ENCODE measurements at regions not wholly inside any gene's neighbourhood (a gene's known extent, or its start where the extent isn't known, plus 50 kb on each side); places are given as distances from the start of the nearest gene placed in this dataset.

DNA sequence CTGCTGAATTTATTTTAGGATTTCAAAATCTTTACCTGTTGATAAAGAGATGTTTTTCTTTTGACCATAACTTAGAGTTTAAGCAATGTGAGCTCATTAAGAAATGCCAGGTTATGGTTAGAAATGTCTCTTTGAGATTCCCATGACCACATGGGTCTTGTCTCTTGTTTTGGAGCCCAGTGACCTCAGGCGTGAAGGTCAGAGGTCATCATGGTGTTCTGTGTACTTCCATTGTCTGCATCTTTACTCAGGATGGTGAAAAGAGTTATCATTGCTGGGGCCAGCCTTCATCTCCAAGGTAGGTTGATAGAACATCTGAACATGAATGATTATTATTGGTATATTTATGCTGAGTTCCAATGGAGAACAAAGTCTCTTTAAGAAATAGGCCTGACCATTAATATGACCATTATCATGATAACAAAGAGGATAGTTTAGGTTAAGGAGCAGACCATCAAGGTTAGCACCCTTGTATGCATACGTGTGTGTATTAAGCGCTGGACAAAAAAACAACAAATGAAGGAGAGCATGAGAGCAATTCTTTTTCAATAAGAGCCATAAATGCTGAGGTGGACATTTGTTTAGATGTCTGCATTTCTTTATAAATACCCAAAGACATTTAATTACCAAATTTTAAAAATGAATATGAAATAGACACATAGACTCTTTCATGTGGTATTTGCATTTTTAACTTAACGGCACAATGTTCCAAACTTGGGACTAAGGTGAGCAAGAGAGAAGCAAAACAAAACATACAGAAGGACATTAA is 120.6 kb upstream of the PAQR3 start:
- no peak for DNase-seq
- H3K4me3 ChIP-seq, result no peak overlapping the region
- H3K9me3 ChIP-seq (replicated peaks), result 0 out of 2 replicates have a peak, but pooled peaks cover 3% of the 10 kb centered on the region
- H3K4me1 ChIP-seq, result peaks cover 6% of the 10 kb centered on the region
- H3K27ac ChIP-seq, result no peak overlapping the region
- H3K27me3 ChIP-seq, result no peaks in the 10 kb centered on the region
- H3K36me3 ChIP-seq, result no peaks in the 10 kb centered on the region

DNA sequence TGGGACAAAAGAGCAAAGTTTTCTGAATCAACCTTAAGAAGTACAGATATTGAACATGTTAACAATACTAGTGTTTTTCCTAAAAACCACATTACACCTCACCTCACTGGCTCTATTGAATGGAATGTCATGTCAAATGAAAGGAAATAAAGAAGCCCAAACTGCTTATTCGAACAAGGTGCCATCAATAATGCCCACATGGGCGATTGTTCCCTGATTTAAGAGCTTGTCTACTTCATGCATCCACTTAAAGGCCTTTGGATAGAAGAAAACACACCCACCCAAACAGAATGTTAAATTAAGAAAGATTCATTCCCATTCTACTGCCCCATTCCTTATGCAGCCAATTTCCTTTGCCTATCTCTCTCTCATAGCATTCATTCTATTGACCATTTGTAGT is 118.5 kb upstream of the PAQR3 start:
- Histone ChIP-seq H3K4me1 (0 out of 2 replicates have a peak, but pooled peaks cover 4% of the 10 kb centered on the region), H3K27ac (no peak overlapping the region), H3K36me3 (no peaks in the 10 kb centered on the region), H3K27me3 (no peaks in the 10 kb centered on the region), H3K9me3 (replicated peaks) (0 out of 2 replicates have a peak, but pooled peaks cover 3% of the 10 kb centered on the region), H3K4me3 (no peak overlapping the region)
- DNase-seq, result no peak

DNA sequence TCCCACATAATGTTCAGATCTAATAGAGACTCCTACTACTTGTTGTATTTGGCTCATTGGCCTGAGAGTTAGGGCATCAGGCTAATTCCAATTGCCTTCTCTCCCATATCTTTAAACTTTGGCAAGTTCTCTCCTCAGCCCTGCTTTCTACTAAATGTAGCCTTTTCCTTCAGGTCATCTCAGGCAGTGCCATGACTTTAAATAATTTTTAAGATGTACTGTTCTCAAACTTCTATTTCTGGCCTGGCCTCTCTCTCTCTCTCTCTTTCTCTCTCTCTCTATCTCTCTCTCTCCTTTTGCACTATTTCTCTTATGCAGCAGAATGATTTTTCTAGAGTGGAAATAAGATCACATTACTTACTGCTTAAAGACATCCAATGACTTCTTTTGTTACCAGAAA is 114.5 kb upstream of the PAQR3 start:
- no peak for DNase-seq
- Histone ChIP-seq H3K27me3 (no peaks in the 10 kb centered on the region), H3K9me3 (replicated peaks) (no peaks in the 10 kb centered on the region), H3K27ac (no peak overlapping the region), H3K36me3 (no peaks in the 10 kb centered on the region), H3K4me1 (no peaks in the 10 kb centered on the region), H3K4me3 (no peak overlapping the region)

DNA sequence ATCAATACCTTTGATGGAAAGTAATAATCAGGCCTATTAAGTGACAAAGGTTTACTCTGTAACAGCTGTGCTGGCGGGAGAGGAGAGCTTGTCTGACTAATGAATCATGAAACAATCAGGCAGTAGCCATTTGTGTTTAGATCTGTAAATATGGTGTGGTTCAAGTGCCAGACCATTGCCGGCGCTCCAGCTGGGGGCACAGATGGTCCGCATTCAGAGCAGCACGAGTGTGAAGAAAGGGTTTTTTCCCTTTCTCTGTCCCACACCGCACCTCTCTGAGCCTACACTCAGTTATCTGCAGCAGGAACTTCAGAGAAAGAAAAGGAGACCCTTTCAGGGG is 111.3 kb upstream of the PAQR3 start:
- DNase-seq, result peak in 1 of 2 experiments; percentile 17
- Histone ChIP-seq H3K9me3 (replicated peaks) (no peaks in the 10 kb centered on the region), H3K27me3 (no peaks in the 10 kb centered on the region), H3K36me3 (no peaks in the 10 kb centered on the region), H3K27ac (no peak overlapping the region), H3K4me1 (peaks cover 10% of the 10 kb centered on the region), H3K4me3 (no peak overlapping the region)

DNA sequence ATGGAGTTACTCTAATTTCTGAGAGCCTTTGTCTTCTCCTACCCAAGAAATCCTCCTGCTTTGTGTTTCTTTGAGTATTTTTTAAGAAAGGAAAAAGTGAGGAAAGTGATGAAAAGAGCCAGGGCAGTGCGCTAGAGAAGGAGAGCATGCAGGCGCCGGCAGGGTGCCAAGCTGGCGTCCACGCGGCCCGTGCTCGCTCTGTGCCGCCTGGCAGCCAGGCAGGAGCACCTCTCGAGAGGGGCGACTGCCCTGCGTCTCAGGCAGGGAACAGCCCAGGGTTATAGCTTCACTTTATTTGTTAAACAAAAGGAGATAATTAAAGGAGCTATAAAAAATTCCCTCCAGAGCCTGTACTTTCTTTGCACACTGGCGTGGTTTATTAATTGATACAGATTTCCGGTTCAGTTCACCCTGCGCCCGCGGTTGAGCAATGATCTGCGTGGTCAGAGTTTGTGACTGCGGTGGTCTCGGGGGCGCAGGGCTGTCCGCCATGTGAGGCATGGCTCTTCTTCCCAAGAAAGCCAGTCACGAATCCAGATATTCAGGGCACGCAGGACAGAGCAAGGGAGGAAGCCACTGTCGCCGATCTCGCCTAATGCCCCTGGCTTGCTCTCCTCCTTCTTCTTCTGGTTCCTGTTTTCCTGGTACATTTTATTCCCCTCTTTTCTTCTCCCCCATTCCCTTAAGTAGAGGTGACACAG is 110.8 kb upstream of the PAQR3 start:
- Histone ChIP-seq H3K4me3 (no peak overlapping the region), H3K36me3 (no peaks in the 10 kb centered on the region), H3K4me1 (peaks cover 10% of the 10 kb centered on the region), H3K27ac (no peak overlapping the region), H3K27me3 (no peaks in the 10 kb centered on the region), H3K9me3 (replicated peaks) (no peaks in the 10 kb centered on the region)
- DNase-seq, result no peak

DNA sequence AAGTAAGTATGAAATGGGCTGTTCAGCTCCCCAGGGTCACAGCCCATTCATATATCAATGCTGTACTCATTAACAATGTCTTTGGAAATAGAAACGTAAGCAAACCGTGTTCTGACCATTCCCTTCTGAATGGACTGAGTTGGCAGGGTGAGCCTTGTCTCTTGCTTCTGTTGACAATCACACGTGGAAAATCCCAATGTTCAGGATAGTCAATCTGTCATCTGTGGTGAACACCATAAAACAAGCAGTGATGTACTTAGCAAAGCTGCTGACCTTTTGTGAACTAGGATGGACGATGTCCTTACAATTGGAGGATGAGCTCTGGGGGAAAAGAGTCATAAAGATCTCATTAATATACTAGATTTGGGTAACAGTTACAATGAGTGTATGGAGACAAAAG is 109.6 kb upstream of the PAQR3 start:
- no peak overlapping the region for H3K27ac ChIP-seq
- peaks cover 12% of the 10 kb centered on the region for H3K4me1 ChIP-seq
- H3K36me3 ChIP-seq, result no peaks in the 10 kb centered on the region
- DNase-seq, result no peak
- no peak overlapping the region for H3K4me3 ChIP-seq
- no peaks in the 10 kb centered on the region for H3K27me3 ChIP-seq
- H3K9me3 ChIP-seq (replicated peaks), result no peaks in the 10 kb centered on the region

DNA sequence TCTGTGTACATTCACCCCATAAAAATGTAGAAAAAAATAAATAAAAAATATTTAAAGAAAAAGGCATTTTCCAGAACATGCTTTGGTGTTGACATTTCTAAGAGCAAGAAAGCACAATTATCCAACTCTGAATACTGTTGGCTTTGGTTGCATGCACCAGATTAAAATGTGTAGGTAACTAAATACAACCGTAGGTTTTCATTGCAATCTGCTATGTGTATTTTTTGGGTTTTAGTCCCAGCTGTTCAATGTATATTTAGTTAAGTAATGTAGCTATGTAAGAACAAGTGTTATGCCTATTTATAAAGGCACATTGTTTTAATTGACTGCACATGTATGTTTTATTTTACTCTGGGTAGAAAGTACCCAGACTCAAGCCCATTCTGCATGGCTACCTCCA is 108.1 kb upstream of the PAQR3 start:
- Histone ChIP-seq H3K4me1 (peaks cover 12% of the 10 kb centered on the region), H3K9me3 (replicated peaks) (no peaks in the 10 kb centered on the region), H3K4me3 (no peak overlapping the region), H3K36me3 (no peaks in the 10 kb centered on the region), H3K27me3 (no peaks in the 10 kb centered on the region), H3K27ac (no peak overlapping the region)
- peak in 1 of 2 experiments; percentile 25 for DNase-seq

DNA sequence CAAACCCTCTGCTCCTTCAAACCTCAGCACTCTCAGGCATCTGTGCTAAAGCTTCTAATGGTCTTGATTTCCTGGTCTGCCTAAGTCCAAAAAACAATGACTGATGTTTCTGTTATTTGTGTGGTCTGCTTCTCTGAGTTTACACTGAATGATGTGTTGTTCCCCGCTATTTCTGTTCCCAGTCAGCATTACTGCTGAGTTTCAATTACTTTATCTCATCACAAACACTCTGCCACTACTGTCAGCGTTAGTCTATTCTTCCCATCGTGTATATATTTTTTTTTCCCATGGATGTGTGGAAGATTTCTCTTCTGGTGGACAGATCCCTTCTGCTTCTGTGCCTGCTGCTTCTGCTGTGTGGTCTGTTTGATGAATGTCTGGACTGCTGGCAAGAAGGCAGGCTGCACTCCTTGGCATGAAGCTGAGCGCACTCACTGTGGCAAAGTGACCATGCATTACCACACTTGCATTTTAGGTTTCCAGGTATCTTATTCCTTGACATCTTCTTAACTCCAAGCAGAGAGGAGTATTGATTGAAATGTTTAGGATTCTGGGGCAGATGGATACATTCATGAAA is 106.9 kb upstream of the PAQR3 start:
- DNase-seq, result no peak
- H3K4me1 ChIP-seq, result peaks cover 12% of the 10 kb centered on the region

DNA sequence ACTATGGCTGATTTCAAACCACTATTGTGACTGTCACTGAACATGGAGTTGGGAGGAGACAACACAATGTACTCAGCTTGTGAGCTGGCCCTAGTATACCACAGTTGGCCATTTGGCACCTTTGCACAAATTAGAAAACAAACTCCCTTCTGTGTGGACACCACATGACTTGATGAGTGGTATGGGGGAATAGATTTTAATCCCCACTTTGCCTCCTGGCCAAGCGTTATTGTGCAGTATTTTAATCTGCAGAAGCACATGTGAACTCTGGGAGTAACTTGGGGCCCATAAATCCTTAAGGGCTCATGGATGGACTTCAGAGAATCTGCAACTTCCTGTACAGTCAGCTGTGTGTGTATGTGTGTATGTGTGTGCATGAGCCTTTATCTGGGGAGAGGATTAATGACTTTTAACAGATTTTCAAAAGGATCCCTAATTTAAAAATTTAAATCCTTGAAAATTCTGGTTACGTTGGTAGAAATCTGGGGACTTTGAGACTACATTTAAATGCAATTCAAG is 105.0 kb upstream of the PAQR3 start:
- Histone ChIP-seq H3K4me1 (peaks cover 12% of the 10 kb centered on the region), H3K9me3 (replicated peaks) (no peaks in the 10 kb centered on the region), H3K4me3 (no peak overlapping the region), H3K27ac (no peak overlapping the region), H3K36me3 (no peaks in the 10 kb centered on the region), H3K27me3 (no peaks in the 10 kb centered on the region)
- DNase-seq, result no peak

More for the DNA sequence above, 106.9 kb upstream of the PAQR3 start:
- Histone ChIP-seq H3K36me3 (no peaks in the 10 kb centered on the region), H3K27me3 (no peaks in the 10 kb centered on the region), H3K27ac (no peak overlapping the region), H3K4me3 (no peak overlapping the region), H3K9me3 (replicated peaks) (no peaks in the 10 kb centered on the region)

DNA sequence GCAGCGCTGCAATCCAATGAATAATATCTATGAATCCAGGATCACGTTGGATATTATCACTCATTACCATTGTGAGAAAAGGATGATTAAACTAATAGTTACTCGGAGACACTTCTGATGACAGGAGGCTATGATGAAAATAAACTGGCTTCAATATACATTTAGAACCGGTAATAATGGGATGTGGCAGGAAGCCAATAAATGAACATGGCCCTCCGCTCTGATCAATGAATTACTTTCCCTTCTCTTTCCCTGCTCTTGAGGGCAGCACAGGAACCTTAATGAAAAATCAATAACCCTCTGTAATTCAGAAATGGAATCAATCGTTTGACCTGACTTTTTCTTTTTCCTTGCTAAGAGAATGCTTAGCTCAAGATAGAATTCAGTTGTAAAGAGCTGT is 103.9 kb upstream of the PAQR3 start:
- Histone ChIP-seq H3K27ac (no peak overlapping the region), H3K9me3 (replicated peaks) (no peaks in the 10 kb centered on the region), H3K4me1 (peaks cover 12% of the 10 kb centered on the region), H3K27me3 (no peaks in the 10 kb centered on the region), H3K4me3 (no peak overlapping the region), H3K36me3 (no peaks in the 10 kb centered on the region)
- DNase-seq, result no peak

DNA sequence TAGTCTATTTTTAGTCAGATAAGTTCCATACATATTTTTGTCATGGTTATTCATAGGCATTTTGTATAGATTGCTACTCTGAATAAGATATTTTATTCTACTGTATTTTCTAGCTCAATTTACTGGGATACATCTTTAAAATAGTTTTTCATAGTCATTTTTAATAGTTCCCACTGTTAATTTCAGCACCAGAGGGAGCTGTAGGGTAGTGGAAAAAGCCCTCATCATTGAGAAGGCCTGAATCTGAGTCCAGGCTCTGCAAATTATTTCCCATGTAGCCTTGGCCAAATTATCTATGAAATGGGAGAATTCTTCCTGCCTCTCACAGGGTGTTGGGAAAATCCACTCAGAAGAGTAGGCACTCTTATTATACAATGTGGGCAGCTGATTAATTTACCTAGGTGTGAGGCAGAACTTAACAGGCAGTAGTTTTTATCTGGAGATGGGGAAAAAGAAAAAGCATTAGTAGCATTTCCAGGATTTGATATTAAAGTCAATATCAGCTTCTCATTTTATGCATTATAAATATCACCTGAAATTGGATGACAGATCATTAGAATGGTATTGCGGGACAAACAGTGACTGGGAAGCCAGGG is 102.9 kb upstream of the PAQR3 start:
- Histone ChIP-seq H3K9me3 (replicated peaks) (no peaks in the 10 kb centered on the region), H3K27me3 (no peaks in the 10 kb centered on the region), H3K4me3 (no peak overlapping the region), H3K4me1 (peaks cover 6% of the 10 kb centered on the region; the same call in 1 of the 2 replicates), H3K27ac (no peak overlapping the region), H3K36me3 (no peaks in the 10 kb centered on the region)
- peak; percentile 50 to 85 for DNase-seq

DNA sequence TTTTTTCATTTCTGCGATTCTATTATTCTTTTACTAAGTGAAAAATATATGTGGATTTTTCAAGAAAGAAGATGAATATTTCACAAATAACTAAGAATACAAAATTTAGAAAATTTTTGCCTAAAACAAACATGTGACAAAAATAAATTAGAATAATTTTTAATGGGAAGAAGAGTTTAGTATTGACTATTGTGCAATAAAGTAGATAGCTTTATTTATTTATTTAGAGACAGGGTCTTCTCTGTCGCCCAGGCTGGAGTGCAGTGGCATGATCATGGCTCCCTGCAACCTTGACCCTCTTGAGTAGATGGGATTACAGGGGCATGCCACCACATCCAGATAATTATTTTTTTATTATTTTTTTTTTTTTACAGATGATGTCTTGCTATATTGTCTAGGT is 95.3 kb upstream of the PAQR3 start:
- Histone ChIP-seq H3K4me1 (peaks cover 21% of the 10 kb centered on the region), H3K36me3 (no peaks in the 10 kb centered on the region), H3K4me3 (no peak overlapping the region), H3K27ac (no peak overlapping the region), H3K9me3 (replicated peaks) (no peaks in the 10 kb centered on the region), H3K27me3 (no peaks in the 10 kb centered on the region)
- no peak for DNase-seq

DNA sequence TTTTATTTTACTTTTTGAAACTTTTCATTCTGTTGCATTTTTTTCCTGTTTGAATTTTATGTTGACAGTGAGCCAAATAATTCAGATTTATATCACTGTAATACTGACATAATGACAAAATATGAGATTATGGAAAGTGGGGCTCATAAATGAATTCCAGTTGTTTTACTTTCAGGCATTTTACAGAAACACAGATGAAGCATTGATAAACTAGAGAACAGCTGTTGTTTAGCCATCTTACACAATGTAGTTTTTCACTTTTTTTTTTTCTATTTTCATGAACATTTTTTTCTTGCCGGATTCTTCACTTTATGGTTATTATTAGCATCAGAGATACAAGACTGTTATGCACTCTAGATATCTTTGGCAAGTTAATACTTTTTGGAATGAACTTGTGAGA is 91.7 kb upstream of the PAQR3 start:
- Histone ChIP-seq H3K9me3 (replicated peaks) (no peaks in the 10 kb centered on the region), H3K27ac (peak overlapping the region; percentile 39), H3K27me3 (no peaks in the 10 kb centered on the region), H3K4me3 (no peak overlapping the region), H3K4me1 (peaks cover 21% of the 10 kb centered on the region), H3K36me3 (no peaks in the 10 kb centered on the region)
- peak in 1 of 2 experiments; percentile 66 for DNase-seq

DNA sequence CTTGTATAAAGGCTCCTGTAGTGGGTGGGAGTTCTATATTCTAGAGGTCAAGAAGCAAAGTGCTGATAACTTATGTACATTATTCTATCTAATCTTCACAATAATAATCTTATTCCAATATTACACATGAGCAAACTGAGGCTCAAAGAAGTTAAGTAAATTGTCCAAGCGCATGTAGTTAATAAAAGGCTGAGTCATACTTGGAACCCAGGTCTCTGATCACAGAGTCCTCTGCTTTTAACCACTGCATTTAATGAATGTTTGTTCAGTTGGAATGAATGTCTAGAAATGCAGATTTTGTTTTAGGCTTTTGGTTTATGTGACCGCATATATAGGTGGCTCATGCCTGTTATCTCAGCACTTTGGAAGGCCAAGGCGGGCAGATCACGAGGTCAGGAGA is 88.4 kb upstream of the PAQR3 start:
- no peaks in the 10 kb centered on the region for H3K36me3 ChIP-seq
- no peak overlapping the region for H3K27ac ChIP-seq
- no peak overlapping the region for H3K4me3 ChIP-seq
- H3K4me1 ChIP-seq, result peaks cover 21% of the 10 kb centered on the region
- no peak for DNase-seq
- H3K9me3 ChIP-seq (replicated peaks), result no peaks in the 10 kb centered on the region
- no peaks in the 10 kb centered on the region for H3K27me3 ChIP-seq

DNA sequence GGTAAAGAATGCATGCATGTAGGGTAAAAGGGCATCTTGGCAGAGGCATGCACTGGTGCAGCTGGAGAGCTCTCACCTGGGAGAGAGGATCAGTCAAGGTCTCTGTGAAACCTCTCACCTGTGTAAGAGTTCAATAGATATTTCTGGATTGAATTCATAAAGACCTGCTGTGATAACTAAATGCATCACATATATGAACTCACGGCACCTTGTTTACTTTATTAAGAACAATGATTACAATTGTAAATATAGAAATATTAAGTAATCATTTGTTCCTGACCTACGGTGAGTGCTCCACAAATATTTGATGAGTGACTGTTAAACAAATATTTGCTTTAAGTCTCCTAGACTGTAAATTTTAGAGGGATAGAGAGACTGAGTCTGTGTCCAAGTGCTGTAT is 85.9 kb upstream of the PAQR3 start:
- H3K9me3 ChIP-seq (replicated peaks), result no peaks in the 10 kb centered on the region
- H3K4me3 ChIP-seq, result no peak overlapping the region
- peaks cover 3% of the 10 kb centered on the region for H3K4me1 ChIP-seq
- no peaks in the 10 kb centered on the region for H3K36me3 ChIP-seq
- H3K27ac ChIP-seq, result no peak overlapping the region
- DNase-seq, result no peak
- H3K27me3 ChIP-seq, result no peaks in the 10 kb centered on the region

All from SJCRH30 (cell line).